GM18951 (cell line): ENCODE measurements at regions not wholly inside any gene's neighbourhood (a gene's known extent, or its start where the extent isn't known, plus 50 kb on each side); places are given as distances from the start of the nearest gene placed in this dataset.
"Not testable (repeated sequence)": the region's sequence is repeated elsewhere in the genome, so short reads cannot be mapped to it uniquely, and the experiment has no call there.

Experiments
- POLR2A ChIP-seq: IDR thresholded peaks from 4 replicates; pipeline ENCODE4 v1.6.1; 2011; ENCODE audit warnings: mild to moderate bottlenecking; ENCODE audit not compliant: insufficient read length, insufficient read depth; ENCODE audit errors: extremely low read depth
- in situ Hi-C: fragments of 300-500 bp; cut with MboI; formaldehyde crosslinking; loops from one replicate; pipeline ENCODE4 v1.12.0; 2022; ENCODE audit warnings: low sequenced_read_pairs, mixed read lengths, inconsistent platforms; ENCODE audit not compliant: unreplicated experiment

DNA sequence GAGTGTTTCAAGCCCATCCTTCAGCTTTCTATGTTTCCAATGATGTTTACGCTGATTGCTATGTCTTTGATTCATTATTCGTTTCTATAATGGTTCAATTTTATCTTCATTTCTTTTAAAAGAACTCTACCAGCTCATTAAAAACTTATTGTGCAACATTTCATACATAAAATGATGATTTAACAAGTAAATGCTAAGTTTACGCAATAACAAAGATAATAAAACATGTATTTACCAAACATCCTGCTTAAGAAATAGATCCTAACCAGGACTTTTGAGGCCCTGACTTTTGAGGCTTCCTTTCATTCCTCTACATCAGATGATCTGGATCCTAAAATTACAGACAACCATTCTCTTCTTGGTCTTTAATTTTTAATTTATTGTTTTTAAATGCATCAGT lies 86.5 kb upstream of the DLGAP1 start:
- TF ChIP-seq POLR2A = no peak
- in situ Hi-C loops = no loop called here

DNA sequence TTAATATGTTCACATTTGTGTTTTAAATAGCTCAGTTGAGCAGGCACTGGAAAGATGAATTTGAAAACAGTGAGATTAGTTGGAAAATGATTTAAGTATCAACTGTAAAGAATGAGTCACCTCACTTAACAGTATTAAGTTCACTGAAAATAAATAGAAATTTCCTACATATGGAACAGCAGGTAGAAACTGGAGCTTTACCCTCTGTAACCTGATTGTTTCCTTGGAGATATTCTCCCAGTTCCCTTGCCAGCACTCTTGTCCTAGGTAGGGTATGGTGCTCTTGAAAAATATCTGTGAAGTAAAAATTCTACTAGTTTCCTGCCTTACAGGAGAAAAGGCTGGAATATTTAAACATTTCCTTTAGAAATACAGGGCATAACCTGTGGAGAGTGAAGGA lies 81.3 kb upstream of the DLGAP1 start:
- TF ChIP-seq POLR2A = no peak

GRCh38 chr18:4528405-4528804 lies 73.3 kb upstream of the DLGAP1 start:
- no peak for TF ChIP-seq POLR2A
- in situ Hi-C loops = no loop called here

More for the DNA sequence above, 81.3 kb upstream of the DLGAP1 start:
- in situ Hi-C loops = no loop called here

DNA sequence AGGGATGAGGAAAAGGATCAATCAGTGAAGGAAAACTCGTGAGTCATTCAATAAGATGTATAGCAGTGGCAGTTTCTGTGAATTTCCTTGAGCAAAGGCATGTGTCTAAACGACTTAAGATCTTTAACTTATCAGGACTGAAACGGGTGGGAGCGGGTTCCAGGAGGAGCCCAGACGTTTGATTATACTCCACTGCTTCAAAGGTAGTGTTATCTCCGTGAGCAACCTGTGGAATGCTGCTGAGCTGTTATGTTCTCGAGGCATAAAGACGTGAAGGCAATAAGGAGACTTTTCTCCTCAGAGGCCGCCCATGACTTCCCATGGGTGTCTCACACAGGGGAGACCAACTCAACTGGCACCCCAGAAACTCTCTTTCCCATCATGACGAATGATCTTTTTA lies 72.7 kb upstream of the DLGAP1 start:
- in situ Hi-C loops = not testable (repeated sequence)

- TF ChIP-seq POLR2A = no peak
- in situ Hi-C loops = no loop called here
Observed at GRCh38 chr18:4524096-4524495, 69.0 kb upstream of the DLGAP1 start.

DNA sequence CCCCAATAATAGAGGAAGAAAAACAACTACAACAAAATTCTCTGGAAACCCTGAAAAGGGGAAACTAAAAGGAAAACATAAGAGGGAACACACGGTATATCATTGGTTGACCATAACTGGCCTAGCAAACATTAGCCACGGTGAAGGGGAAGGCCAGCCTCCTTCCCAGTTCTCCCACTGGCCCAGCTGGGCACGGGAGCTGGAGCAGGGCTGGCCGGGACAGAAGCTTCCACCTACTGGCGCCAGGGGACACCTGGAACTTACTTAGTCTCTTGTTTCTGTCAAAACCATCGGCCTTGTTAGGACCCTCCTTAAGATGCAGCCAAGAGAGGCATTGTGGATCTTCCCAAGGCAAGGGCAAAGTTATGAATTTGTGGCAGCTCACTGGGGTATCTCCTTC lies 56.1 kb upstream of the DLGAP1 start:
- in situ Hi-C loops = no loop called here
- TF ChIP-seq POLR2A = no peak

- no peak for TF ChIP-seq POLR2A
- in situ Hi-C loops = no loop called here
Observed at GRCh38 chr18:4510711-4511110, 55.6 kb upstream of the DLGAP1 start.

- in situ Hi-C loops = no loop called here
- no peak for TF ChIP-seq POLR2A
Observed at GRCh38 chr18:4510160-4510559, 55.1 kb upstream of the DLGAP1 start.
